Kasumi-1 (cell line): ENCODE measurements at regions not wholly inside any gene's neighbourhood (a gene's known extent, or its start where the extent isn't known, plus 50 kb on each side); places are given as distances from the start of the nearest gene placed in this dataset.

Source experiments
- DNase-seq, 2 experiments: peaks; one replicate each; lab custom pipeline; 2025; lab: John Stamatoyannopoulos, UW

DNA sequence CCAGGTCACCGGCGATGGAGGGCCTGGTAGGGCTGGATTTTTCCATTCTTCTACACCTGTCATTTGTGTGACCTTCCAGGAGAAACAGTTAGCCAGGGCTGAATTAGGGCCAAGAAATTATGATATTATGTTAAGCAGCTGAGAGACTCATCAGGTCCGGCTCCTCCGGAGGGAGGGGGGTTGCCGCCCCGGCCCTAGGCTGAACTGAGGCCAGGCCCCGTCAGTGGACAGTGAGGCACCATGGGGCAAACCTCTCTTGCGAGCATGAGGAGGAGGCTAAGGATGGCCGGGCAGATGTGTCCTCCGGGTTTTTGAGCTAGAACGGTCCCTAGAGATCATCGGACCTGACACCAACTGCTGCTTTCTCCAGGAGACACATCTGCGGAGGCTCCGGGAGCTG is 150.1 kb downstream of the SOX11 start:
- DNase-seq: no peak

DNA sequence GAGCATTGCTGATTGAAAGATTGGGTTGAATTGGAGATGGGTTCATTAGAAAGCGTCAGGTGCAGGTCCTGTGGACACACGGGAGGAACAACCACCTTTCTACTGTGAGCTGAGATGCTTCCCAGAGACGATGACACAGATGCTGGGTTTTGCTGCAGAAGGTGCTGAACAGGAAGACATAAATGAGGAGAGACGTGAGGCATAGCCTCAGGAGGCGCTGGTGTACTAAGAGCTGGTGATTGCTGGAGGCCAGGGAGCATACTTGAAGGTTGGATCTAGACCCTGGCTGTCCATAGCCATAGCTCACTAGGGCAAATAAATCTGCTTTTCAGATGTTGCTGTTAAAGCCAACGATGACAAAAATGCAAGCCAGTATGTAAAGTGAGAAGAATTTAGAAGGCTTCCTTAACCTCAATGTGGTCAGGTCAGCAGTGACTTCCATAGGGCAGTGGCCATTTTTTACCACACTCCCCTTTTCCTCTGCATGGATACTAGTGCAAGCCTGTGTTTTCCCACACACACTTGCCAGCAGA is 153.7 kb downstream of the SOX11 start:
- DNase-seq: no peak

DNA sequence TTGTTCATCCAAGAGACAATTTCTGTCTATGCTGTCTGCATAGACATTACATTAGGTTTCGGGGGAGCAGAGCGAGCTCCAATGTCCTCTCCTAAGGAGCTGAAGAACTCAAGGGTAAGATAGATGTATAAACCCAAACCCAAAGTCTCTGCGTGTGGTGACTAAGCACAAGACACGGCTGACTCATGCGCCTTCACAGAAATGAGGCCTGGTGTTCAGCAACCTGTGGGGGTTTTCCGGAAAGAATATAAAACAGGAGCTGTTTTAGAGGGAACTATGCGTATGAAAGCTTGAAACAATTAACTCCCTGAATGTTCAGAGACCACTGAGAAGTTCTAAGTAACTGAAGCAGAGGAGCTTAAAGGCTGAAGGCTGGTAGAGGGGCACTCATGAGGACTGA is 154.7 kb downstream of the SOX11 start:
- DNase-seq: no peak

DNA sequence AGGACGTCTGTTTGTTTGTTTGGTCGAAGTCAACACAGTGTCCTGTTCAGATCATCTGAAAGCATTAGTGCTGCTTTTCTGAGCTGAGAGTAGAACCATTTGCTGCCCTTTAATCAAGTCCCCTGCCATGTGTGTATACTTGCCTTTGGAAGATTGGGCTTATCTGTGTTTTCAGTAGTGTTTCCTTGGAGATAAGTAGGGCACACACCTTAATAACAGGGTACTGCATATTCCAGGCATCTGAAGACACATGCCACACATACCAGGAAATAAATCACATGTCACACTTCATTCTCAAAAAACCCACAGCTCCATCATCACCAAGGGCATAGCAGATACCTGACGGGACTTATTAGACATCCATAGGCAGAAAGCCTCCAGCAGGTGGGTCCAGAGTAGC is 157.4 kb downstream of the SOX11 start:
- DNase-seq: no peak

DNA sequence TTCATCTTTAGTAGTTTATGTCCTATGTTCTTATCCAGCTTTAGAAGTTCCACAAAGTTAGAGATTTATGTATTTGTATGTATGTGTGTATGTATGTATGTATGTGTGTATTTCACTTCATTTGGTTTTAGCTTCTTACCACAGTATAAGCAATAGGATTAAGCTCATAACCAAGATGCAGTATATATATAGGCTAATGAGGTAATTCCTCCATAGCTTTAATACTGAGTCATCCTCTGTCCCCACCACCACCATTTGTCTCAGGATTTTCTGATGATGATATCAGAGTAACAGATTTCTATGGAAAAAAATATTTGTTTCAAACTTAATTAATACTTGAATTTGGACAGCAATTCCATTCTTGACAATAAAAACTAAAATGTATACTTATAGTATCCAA is 159.2 kb downstream of the SOX11 start:
- DNase-seq: no peak

DNA sequence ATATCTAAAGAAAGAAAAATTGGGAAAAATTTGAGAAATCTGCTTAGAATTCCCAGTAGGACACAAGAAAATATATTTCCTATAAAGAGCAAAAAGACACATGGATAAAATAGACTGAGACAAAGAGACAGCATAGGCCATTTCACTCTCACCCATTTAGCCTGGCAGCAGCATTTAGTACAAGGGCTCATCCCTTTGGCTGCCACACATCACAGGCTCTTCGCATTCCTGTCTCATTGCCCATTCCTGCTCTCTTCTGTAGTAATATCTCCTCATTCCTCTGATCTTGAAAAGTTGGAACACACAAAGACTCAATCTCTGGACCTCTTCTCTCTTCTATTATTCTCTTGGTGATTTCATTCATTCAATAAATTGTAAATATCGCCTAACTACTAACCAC is 162.6 kb downstream of the SOX11 start:
- no peak for DNase-seq

DNA sequence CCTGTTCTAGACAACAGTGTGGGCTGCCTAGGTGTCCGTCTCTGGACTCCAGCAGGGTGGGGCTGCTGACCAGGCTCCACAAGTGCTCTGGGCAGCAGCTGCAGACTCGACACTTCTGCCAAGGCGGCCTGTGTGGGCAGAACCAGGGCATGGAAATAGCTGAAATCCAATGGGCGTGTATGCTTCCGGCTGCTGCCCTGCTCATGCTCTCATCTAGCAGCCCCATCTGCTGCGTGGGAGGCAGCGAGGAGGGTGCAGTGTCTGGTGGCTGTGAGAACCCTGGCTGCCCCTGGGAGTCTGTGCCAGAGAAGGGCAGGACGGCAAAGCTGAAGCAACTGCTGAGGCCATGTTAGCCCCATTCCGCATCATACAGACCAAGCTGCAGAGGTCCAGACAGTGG is 174.9 kb downstream of the SOX11 start:
- DNase-seq: no peak

DNA sequence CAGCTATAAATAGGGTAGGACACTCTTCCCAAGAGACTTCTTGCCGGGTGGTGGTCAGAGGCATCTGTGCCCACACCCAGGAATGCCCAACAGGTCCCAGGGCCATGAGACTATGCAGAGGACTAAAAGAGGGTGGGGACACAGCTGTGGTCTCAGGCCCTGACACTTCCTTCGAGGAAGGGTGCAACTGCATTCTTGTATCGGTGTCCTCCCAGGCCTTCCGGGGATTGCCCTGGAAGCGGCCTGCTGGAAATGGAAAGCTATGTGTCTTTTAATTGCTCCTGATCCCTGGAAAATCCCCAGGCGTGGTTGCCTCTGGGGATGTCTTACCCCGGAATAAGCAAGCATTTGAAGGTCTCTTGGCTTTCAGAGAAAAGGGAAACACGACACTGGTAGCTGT is 176.7 kb downstream of the SOX11 start:
- DNase-seq: no peak

DNA sequence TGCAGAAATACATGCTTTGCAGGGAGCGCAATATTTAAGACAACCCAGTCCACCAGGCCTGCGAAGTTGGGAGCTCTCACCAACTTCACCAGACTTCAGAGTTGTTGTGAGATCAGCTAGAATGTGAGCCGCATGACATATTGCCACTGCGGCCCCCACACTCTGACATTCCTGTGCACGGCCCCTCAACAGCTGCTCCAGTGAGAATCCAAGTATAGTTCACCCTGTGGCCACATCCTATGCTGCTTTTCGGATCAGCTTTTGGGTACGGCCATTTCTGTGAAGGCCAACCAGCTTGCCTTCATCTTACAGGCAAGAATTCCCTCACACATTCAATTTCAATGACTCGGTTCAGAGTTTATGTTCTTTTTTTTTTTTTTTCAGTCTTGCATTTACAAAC is 177.8 kb downstream of the SOX11 start:
- DNase-seq: no peak

DNA sequence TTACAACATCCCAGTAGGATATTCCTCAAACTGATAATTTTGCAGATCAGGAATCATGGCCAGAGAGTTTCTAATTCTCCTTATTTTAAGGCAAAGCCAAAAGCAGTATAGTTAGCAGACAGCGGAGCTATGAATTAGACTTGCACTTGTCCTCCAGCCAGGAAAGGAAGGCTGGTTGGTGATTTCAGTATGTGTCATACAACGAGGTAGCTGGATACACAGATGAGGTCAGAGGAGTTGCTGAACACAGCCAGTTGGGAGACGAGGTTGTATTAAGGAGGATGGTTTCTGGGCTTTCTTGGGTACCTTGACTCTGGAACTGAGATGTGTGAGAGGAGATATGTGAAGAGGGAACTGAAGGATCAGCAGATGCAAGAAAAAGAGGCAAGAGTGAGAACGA is 185.2 kb downstream of the SOX11 start:
- no peak for DNase-seq

DNA sequence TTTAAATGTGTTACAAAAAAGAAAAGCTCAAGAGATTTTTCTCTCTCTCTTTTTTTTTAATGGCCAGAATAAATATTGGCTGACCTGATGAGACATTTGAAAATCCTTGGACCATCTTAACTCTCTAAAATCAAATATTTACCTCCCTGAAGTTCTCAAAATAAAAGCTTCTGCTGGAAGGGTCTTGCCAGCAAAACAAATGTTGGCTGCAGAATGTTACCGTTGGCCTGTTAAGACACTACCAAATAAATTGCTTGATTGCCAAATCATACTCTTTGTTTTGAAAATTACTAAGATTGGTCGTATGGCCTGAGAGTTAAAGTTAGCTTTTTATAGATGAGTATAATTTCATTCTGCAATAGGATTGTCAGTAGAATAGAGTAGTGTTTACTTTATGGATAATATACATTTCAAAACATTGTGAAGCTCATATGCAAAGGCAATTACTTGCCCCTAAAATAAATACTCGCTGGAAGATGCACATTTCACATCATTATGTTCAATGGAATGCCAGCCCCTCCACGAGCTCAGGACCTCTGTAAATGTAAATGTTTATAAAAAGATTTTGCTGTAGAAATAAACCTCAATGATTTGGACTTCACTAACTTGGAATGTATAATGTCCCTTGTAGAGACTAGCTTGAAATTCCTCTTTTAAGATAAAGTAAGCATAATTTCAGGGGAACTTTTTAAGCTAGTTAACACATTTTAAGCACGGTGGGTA is 193.4 kb downstream of the SOX11 start:
- DNase-seq: no peak

DNA sequence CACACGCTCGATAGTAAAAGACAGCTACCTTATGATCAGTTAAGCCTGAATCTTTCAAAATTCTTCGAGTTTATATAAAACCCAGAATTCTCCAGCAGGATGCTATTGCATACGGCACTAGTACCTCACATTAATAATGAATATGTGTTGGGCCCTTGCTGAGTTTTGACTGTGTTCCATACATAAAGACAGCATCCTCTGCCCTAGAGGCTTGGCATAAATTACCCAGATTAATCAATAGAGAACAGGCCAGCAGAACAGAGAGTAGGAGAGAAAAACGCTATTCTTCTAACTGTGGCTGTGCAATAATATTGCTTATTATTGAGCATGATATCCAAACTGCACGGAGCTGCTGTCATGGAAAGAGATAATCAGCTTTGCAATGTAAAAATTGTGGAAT is 194.3 kb downstream of the SOX11 start:
- no peak for DNase-seq

DNA sequence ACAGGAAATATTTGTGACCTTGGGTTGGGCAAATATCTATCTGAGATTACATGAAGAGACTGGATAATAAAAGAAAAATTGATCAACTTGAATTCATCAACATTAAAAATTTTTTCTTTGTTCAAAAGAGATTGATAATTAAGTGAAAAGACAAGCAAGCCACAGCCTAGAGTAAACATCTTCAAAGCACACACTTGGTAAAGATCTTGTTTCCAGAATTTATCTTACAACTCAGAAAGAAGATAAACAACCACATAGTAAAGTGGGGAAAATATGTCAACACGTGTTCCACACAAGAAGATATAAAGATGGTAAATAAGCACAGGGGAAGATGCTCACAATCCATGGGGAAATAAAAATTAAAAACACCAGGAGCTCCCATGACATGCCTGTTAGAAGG is 195.9 kb downstream of the SOX11 start:
- DNase-seq: no peak

DNA sequence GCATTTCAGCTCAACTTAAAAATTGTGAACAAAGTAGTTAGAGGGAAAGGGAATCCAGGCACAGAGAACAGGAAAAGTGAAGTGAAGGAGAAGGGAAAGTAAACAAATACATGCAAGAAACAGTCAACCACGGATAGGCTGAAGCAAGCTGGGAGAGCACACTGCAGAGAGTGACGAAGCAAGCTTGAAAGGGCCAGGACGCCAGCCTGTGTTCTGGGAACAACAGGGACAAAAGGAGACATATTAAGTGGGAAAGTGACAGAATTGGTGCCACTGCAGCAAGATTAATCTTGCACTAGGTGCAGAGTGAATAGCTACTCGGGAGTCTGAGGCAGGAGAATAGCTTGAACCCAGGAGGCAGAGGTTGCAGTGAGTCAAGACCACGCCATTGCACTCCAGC is 197.3 kb downstream of the SOX11 start:
- no peak for DNase-seq

DNA sequence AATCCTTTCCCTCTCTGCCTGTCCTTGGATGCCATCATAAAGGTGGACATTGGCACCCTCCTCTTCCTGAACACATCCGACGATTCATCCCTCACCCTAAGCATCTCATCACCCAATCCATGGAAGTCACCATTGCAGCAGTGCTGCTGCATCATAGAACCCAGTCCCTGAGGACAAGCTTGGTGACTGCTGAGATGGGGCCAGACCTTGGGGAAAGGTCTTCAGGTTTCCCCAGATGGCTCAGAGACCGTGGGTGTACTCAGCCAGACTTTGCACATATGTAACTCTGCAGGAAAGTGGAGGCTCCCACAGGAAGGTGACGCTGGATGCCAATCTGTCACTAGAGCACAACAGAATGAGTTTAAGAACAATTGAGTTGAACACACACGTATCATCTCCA is 202.2 kb downstream of the SOX11 start:
- no peak for DNase-seq

DNA sequence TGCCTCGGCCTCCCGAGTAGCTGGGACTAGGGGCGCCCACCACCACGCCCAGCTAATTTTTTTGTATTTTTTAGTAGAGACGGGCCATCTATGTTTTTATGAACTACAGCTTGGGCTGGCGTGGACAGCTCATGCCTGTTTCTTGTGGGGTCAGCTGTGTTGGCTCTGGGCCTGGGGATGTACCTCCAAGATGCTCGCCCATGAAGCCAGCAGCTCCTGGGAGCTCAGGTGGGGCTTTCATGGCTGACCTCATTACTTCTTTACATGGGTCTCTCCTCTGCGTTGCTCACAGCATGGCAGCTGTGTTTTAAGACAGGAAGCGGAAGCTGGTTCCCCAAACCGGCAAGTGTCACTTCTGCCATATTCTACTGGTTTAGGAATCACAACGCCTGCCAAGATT is 203.1 kb downstream of the SOX11 start:
- DNase-seq: no peak

DNA sequence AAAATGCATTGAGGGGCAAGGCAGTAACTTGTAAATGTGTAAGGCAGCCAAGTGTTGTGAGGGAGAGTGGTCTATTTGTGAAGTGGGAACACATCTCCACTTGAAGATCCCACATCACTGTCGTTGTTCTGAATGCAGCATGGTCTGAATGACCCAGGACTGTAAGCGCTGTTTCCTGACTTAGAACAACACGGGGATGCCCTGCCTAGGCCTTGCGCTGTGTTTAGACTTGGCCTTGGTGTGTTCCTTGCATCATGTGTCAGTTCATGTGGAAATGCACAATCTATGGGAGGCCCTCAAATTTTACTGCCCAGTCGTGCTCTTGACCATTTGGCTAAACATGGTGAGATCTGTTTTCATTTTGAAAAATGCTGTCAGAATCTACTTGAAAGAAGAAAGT is 205.1 kb downstream of the SOX11 start:
- no peak for DNase-seq

DNA sequence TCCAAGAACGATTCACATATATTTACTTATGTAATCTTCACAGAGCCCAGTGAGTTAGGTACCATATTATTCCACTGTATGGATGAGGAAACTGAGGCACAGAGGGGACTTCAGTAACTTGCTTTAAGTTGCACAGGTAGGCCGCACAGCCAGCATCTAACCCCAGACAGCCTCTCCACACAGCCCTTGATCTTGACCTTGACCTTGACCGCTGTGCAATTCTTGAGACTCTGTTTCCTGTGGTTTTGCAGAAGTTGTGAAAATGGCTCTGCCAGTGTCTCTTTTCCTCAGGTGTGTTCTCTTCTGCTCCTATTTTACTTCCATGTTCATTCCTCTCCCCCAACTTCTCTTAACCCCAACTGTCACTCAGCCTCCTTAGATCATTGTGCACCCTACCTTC is 206.5 kb downstream of the SOX11 start:
- no peak for DNase-seq

DNA sequence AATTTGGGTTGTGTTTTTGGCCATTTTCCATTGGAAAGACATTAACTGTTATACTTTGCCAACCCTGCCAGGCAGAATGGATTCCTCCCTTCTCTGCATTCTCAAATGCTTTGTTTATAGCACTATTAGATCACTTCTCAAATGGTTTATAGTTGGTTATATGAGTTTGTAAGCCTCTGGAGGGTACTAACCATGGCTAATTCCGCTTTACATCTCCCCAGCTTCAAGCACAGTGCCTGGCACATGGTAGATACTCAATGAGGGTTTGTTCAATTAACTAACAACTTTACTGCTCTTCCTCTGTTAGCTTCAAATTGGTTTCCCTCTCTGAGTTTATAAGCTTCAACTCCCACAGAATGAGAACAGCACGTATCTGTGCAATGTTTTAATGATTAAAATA is 213.5 kb downstream of the SOX11 start:
- no peak for DNase-seq

DNA sequence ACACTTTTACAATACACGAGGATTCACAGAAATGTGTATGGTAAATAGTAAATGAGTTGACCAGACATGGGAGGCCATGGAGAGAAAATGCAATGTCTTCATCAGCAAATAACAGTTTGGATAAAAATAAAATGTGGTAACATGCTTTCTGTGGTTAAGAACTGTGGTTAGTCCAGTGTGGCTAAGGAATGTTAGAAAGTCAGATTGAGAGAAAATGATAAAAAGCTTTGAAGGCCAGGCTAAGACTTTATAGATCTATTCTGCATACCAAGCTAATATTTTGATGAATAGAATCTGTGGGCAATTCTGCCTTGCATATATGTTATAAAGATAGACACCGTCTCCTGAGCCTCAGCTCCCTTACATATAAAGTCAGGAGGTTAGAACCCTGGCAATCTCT is 215.9 kb downstream of the SOX11 start:
- DNase-seq: no peak

DNA sequence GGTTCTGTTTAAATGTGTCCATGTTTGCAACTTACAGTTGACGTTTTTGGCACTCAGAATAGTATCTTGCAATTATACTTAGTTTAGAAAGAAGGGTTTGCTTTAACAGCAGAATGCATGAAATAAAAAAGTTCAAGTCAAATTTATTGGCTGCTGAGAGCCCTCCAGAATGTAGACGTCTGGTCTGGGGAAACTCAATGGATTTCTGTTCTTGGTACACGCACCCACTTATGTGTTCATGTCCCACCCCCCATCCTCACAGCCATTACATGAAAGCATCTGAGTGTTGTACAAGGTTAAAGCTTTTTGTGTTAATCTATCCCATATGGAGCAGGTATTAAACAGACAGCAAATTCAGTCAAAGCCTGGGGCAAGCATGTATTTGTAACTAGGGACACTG is 219.5 kb downstream of the SOX11 start:
- no peak for DNase-seq

DNA sequence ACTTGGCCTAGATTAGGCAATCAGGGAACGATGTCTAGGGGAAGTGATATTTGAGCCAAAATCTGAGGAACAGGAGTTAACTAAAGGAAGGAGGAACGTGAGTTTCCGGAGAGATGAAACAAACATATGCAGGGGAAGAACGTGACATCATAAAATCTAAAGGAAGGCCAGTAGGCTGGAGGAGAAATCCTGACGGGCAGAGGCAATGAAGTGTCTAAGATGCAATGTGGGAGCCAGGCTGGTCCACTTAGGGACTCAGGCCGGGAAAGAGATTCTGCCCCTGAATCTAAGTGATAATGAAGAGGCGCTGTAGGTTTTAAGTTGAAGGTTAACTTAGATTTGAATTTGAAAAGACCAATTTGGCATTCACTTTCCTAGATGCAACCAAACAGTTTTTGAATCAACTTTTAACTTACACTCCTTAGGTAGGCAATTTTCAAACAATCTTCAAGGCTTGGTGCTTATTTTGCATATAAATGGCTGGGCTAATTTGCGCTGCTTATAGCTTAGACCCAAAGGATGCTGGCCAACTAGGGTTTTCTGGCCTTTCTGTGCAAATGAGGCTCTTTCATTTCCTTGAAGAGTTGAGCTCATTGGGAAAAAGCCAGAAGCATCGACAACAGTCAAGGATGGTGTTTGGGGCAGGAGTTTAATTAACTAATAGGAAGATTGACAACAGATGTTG is 221.7 kb downstream of the SOX11 start:
- no peak for DNase-seq

DNA sequence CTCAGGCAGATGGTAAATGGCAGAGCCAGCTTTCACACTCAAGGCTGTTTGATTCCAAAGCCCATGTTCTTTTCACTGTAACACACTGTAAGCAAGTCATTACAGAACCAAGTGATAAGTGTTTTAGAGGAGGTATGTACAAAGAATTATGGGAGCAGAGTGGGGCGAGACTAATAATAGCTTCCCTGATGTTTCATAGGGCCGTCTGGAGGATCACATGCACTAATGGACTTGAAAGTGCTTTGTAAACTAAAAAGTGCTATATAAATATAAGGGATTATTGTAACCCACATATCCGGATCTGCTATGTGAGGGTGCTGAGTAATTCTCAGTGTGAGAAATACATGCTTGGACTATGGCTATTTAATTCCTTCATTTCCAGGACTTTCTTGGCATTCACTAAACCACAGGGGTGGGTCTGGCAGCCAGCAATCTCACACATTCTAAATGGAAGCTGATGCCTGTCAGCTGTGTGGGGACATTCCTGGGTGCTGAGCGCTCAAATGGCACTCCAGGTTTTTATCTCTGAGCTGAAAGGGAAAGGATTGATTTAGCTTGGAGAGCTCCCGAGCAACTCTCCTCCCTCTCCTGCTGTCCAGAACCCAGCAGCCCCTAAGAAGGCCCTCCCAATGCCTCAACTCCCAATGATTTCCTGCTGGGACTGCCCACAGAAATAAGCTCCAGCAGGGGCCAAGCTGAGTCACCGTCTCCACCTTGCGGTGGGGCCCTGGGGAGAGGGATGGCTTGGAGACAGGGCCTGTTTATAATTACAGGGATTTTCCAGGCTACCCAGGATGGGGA is 222.8 kb downstream of the SOX11 start:
- DNase-seq: no peak
